ENCODE measurements at regions not wholly inside any gene's neighbourhood (a gene's known extent, or its start where the extent isn't known, plus 50 kb on each side); places are given as distances from the start of the nearest gene placed in this dataset.
"Not testable (repeated sequence)": the region's sequence is repeated elsewhere in the genome, so short reads cannot be mapped to it uniquely, and the experiment has no call there.

GRCh38 chr12:32010631-32011336, 51.6 kb downstream of the RESF1 start:
- DNase-seq (ENCODE audit: low read depth): no peak

GRCh38 chr12:32012249-32012785, 53.1 kb downstream of the RESF1 start:
- no peak for DNase-seq (ENCODE audit: low read depth)

- DNase-seq (ENCODE audit: low read depth): no peak
These were observed 55.8 kb downstream of the RESF1 start for GRCh38 chr12:32015036-32015435.

DNA sequence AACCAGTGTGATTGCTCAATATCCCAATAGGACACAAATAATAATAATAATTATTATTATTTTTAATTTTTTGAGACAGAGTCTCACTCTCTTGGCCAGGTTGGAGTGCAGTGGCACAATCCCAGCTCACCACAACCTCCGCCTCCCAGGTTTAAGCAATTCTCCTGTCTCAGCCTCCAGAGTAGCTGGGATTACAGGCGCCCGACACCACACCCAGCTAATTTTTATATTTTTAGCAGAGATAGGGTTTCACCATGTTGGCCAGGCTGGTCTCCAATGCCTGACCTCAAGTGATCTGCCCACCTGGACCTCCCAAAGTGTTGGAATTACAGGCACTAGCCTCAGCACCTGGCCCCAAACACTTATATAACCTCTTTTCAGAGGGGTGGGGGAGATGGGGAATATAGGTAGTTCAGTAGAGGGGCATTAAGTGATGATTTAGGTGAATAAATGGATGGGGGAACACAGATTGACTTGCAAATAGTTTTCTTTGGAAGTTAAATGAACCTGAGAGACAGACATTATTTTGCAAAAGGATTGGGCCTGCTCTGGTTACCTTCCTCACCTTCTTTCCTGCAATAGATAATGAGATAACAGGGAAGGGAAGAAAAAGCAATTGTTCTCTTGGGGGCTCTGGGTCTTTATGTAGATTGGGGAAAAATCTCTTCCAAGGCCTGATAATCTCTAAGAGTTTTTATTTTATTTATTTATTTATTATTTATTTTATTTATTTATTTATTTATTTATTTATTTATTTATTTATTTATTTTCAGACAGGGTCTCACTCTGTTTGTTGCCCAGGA, 57.7 kb downstream of the RESF1 start:
- no peak for DNase-seq (ENCODE audit: low read depth)

- DNase-seq (ENCODE audit: low read depth): no peak
These were observed 62.1 kb downstream of the RESF1 start for GRCh38 chr12:32021346-32021773.

- DNase-seq (ENCODE audit: low read depth): not testable (repeated sequence)
These were observed 63.2 kb downstream of the RESF1 start for GRCh38 chr12:32022387-32022786.

- DNase-seq (ENCODE audit: low read depth): not testable (repeated sequence)
These were observed 64.6 kb downstream of the RESF1 start for GRCh38 chr12:32023861-32024260.

DNA sequence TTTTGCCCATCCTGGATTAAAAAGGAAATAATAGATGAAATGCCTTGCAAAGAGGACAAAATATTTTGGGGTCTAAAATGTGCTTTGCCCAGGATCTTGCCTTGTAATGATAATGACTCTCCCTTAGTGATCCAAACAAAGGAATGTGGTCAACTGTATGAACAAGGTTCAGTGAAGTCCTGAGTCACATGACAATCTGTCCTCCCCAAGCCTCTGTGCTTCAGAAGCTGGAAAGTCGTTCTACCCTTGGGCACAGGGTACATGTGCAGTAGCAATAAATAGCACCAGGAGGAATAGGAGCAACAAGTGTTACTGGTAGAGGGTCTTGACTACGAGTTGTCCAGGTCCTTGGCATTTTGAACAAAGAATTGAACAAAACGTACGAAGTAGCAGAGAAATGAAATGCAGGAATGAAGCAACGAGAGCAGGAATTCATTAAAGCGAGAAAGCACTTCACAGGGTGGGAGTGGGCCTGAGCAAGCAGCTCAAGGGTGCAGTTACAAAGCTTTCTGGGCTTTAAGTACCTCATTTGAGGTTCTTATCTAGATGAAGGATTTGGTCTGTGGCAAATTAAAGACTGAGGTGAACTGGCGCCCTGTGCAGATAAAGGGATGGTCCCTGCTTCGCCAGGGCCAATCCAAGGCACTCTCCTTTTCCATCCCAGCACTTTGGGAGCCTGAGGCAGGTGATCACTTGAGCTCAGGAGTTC, 65.8 kb downstream of the RESF1 start:
- DNase-seq (ENCODE audit: low read depth): peak; percentile 11

- DNase-seq (ENCODE audit: low read depth): no peak
These were observed 66.7 kb downstream of the RESF1 start for GRCh38 chr12:32025906-32026305.

- no peak for DNase-seq (ENCODE audit: low read depth)
These were observed 68.6 kb downstream of the RESF1 start for GRCh38 chr12:32027684-32028365.

DNA sequence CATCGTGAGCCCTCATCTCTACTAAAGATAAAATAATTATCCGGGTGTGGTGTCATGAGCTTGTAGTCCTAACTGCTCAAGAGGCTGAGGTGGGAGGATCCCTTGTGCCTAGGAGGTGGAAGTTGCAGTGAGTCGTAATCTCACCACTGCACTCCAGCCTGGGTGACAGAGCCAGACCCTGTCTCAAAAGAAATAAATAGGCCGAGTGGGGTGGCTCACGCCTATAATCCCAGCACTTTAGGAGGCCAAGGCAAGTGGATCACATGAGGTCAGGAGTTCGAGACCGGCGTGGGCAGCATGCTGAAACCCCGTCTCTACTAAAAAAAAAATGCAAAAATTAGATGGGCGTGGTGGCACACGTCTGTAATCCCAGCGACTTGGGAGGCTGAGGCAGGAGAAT, 70.9 kb downstream of the RESF1 start:
- no peak for DNase-seq (ENCODE audit: low read depth)

- DNase-seq (ENCODE audit: low read depth): no peak
These were observed 71.5 kb downstream of the RESF1 start for GRCh38 chr12:32030676-32031075.

DNA sequence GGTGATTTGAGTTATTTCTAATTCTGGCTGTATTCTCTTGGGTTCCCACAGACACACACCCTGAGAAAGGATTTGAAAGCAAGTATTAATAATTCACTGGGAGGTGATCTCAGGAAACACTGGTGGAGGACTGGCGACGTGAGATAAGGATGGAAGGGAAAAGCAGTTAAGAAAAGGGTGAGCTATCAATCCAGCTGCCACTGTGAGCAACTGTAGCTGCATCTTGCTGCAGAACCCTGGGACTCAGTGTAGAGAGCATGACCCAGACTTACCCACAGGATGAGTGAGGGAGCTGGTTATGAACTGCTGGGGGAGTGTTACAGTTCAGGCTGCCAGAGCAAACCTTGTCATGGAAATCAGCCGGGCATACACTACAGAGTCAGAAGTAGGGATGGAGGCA, 71.9 kb downstream of the RESF1 start:
- no peak for DNase-seq (ENCODE audit: low read depth)

- peak; percentile 21 for DNase-seq (ENCODE audit: low read depth)
These were observed 73.1 kb downstream of the RESF1 start for GRCh38 chr12:32032205-32032810.

GRCh38 chr12:32033406-32033805, 73.2 kb upstream of the BICD1 start:
- DNase-seq (ENCODE audit: low read depth): no peak

- no peak for DNase-seq (ENCODE audit: low read depth)
These were observed 72.6 kb upstream of the BICD1 start for GRCh38 chr12:32034045-32034444.

DNA sequence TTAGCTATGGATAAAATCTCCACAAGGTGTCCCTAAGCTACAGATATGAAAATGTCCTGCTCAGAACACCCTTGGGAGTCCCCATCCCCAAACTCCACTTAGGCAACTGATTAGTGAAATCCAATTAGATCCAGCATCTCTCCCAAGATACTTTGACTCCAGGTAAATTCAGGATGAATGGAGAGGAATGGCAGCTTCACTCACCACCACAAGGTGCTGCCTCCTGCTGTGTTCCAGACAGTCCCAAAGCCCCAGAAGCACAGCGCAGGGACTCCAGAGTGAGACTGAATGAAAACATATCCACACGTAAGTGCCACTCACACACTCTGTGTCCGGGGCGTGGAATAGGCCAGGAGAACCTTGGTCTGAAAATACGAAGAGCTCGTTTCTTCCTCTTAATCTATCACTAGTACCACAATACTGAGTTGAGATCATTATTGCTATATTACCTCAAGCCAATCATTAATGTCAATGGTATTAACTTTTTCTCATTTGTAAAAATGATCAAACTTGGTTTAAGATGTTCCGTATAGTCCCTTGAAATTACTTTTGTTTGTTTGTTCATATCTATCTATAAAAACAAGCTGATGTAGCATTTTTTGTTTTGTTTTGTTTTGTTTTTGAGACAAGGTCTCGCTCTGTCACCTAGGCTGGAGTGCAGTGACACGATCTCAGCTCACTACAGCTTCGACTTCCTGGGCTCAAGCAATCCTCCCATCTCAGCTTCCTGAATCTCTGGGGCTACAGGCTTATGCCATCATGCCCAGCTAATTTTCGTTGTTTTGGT, 70.0 kb upstream of the BICD1 start:
- DNase-seq (ENCODE audit: low read depth): peak; percentile 8

DNA sequence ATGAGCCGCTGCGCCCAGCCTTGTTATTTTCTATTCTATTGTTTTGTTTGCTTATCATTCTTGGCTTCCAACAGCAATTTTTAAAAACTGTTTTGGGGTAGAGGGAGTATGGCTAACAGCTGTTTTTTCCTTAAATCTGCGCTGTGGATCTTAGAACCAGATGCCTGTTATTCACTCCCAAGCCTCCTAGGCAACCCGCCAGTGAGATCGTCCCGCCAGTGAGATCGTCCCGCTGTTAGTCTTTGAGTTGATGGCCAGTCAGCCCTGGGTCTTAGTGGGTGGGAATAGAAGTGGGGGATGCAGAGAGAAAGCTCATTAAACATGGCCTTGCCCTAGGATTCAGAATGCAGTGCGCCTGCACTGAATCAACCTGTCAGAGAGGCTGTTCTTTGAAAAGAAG, 67.3 kb upstream of the BICD1 start:
- no peak for DNase-seq (ENCODE audit: low read depth)

GRCh38 chr12:32039917-32040575, 66.6 kb upstream of the BICD1 start:
- DNase-seq (ENCODE audit: low read depth): no peak

GRCh38 chr12:32043928-32044549, 62.6 kb upstream of the BICD1 start:
- DNase-seq (ENCODE audit: low read depth): peak; percentile 20

All from ELR (cell line).